ENCODE measurements at regions not wholly inside any gene's neighbourhood (a gene's known extent, or its start where the extent isn't known, plus 50 kb on each side); places are given as distances from the start of the nearest gene placed in this dataset.

DNA sequence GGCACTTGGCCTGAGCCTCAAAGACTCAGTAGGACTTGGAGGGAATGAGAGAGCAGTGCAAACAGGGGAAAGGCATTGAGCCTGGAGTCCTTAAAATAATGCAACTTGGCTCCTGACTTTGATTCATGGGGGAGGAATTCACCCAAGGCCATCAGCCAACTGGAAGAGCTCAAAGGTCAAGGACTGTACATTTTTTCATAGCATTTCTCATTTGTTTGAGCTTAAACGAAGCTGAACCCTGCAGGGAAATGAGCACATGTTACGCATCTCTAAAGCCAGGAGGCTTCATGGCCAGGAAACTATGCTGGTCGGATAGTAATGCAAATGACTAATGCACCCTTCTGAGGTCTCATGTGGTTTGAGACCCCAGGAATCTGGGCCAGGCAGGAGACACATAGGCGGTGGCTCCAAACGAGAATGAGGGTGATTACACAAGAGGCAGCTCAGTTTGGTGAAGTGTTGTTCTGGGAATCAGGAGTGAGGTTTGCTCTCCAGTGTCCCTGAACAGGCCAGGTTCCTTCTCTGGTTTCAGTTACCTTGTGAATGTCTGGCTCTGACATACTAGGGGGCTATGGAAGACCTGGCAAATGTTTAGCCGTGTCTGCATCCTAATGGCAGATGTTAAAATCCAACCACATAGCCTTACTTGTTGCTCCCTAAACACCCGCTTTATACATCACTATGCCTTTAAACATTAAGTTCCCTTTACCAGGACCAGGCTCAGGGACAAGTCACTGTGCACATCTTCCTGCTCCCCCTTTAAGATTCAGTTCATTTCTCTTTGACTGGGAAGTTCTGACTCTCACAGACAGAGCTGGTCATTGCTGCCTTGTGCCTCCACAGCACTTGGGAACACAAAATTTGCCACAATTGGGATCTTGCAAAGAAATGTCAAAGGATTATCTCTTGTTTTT is 503.9 kb upstream of the USP24 start:
- no peak for DNase-seq (ENCODE audit: low read depth, low spot score)

DNA sequence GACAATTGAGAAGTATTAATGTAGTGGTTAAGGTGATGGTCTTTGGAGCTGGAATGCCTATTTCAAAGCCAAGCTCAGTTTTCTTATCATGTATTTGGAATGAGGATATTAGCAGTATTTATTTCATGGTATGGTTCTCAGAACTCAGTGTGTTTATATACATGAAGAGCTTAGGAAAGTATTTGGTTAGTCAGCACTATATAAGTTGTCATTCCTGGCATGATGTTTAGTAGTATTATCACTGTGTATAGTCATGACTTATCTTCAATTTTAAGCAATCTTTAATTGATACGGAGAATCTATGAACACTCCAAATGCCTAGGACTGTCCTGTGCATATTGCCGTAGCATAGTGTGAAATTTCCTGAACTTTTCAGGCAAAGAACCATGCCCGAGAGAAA is 501.9 kb upstream of the USP24 start:
- DNase-seq (ENCODE audit: low read depth, low spot score) = no peak

DNA sequence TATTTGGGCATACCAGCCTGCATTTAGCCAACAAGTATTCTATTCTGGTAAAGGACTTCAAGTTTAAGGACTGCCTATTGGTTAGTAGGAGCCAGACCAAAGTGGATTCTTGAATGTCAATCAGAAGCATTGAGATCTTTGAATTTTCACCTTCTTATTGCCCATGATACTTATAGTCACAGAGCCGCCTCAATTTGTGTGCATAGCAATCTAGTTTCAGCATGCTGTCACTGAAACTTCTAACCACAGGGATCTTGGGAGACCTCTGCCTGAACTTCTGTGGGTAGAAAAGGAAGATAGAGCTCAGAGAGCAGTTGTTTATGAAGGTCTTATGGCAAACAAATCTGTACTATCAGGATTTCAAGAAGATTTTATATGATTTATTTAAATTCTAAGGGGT is 501.4 kb upstream of the USP24 start:
- no peak for DNase-seq (ENCODE audit: low read depth, low spot score)

DNA sequence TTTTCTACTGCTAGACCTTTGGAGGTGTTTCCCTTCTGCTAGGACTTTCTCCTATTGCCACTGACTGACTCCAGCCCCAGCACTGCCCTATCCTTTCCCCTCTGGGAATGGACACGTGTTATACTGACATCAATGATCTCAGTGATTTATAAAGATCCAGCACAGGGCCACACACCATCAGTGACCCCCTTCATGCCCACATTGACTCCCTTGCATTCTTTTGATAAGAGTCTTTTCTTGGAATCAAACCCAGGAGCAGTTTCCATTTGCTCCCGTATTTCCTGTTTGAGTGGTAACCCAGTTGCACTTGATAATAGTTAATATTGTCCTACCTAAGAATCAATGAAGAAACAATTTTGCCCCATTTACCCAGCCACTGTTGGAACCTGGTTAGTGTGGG is 501.0 kb upstream of the USP24 start:
- DNase-seq (ENCODE audit: low read depth, low spot score) = no peak

DNA sequence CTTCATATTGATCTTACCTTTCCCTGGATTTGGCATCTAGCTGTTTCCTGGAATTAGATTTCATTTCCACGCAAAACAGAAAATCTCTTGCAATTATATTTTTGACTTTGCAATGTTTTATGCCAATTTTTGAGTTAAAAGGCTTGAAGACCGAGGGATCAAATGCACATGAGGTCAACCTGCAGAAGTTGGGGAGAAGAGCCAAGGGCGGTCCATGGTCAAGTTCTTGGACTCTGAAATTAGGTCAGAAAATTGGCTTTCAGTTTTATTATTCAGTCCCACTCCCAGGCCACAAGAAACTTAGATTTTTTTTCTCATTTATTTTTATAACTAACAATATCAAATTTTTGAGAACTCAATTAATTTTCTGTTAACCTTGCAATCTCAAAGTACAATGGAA is 499.1 kb upstream of the USP24 start:
- DNase-seq (ENCODE audit: low read depth, low spot score) = no peak

DNA sequence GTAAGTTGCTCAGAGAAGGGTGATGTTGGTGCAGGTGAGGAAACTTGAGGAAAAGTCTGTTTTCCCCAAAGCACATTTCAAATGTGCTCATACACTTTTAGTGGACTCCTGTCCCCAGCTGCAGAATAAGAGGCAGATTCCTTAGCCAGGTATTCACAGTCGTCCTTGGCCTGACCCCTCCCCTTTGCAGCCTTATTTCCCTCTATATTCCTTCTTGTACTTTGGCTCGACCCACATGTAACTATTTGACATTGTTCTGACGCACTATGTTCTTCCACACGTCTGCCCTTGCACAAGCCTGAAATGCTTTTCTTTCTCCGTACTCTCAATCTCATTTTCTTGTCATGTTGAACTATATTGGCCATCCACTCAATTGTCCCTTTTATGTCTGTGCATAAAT is 498.4 kb upstream of the USP24 start:
- no peak for DNase-seq (ENCODE audit: low read depth, low spot score)

DNA sequence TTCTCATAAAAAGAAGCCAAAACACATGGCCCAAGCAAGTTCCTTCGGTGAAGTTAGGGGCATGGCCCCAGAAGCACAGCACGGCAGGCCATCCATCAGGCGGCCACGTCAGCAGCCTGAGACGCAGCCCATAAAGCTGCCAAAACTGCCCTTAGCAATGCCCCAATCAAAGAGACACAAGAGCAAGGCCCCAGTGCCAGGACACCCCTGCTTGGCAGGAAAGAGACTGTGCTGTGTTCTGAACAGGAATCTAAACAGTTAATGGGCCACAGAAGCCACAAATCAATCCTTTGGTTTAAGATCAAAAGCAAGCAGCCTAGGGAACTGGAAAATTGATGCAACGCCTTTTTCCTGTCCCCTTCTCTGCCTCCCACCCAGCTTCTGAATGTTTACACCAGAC is 497.0 kb upstream of the USP24 start:
- no peak for DNase-seq (ENCODE audit: low read depth, low spot score)

DNA sequence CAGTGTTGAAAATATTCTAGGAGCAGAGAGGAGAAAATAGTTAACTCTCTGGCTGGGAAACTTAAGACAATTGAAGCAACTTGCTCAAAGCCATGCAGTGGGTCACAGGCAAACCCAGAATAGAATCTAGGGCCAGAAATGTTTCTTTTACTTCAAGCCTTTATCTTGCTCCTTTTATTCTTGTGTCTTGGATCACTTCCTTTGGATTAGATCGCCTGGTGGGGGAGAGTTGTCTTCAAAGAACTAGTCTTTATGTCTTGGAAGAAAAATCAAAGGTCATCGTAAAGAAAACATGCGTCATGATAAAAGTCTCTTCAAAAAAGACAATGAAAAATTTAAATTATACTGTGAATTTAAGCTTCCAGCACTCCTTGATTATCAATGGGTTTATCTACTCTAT is 493.6 kb upstream of the USP24 start:
- no peak for DNase-seq (ENCODE audit: low read depth, low spot score)

DNA sequence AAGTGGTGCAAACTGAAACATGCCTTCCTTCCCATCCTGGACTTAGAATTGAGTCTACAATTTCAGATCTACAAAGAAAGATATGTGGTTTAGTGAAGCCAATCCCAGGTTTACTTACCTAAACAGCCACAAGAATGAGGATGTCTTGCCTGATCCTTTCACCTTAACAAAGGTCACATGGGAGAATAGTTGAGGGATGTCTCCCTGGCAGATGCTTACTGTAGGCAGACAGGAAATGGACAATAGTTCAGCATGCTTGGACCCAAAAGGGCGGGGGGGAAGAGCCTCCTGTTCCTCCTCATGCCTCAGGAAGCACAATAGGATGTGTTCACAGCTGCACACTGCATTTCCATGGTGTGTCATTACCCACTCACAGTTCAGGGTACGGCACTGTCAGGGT is 492.7 kb upstream of the USP24 start:
- no peak for DNase-seq (ENCODE audit: low read depth, low spot score)

DNA sequence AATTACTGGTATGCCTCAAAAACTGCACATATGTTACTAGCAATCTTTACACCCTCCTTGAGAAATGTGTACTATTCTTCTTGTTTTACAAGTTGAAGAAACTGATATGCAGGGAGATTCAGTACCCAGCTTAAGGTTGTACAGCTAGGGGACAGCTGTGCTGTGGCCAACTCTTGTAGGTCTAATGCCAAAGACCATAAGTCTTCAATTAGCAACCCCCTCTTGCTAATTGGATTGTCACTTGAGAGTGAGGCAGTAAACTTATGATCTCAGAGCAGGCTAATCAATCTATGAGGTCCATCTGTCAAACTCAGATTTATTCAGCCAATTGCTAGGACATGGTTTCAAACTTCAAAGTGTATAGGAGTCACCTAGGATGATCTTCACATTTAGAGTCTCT is 492.0 kb upstream of the USP24 start:
- DNase-seq (ENCODE audit: low read depth, low spot score) = no peak

DNA sequence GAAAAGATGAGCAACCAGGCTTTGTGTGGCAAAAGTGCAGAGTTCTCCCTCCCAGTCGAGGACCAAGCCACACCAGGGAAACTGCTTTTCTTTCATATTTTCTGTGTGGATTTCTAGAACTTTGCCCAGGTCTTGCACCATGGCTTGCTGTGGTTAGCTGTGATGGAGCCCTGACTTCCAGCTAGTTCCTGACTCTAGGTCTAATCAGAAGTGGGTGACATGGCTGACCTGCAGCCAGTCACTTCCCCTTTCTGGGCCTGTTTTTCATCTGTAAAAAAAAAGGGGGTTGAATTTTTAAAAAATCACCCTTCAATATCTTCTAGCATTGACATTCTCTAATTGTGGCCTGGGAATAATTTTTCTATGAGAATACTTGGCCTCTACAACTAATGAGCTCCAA is 491.2 kb upstream of the USP24 start:
- DNase-seq (ENCODE audit: low read depth, low spot score) = no peak

DNA sequence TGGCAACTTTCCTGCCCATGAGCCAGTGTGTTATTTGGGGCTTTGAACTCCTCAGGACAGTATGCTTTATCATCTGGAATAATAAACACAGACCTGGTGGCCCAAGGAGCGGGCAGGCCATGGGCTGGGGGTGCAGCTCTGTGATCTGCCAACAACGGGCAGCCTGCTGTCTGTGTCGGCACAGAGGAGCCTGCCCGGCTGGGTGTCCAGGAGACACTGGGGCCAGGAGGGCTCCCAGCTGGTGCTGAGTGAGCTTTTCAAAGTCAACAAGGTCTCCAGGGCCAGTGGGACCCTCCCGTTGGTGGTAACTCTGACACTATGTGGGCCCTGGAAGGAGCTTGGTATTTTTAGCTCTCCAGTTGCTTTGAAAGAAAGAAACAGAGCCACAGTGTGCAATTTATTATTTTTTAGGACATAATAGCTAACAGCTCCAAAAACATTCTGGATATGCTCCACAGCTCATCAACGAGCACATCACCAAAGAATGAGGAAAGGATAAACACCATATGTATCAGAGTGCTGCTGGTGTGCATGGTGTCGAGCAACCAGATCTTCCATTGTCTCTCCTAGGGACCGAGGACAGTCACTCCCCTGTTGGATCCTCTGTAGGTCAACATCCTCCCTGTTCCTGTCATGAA is 488.7 kb upstream of the USP24 start:
- DNase-seq (ENCODE audit: low read depth, low spot score) = no peak

DNA sequence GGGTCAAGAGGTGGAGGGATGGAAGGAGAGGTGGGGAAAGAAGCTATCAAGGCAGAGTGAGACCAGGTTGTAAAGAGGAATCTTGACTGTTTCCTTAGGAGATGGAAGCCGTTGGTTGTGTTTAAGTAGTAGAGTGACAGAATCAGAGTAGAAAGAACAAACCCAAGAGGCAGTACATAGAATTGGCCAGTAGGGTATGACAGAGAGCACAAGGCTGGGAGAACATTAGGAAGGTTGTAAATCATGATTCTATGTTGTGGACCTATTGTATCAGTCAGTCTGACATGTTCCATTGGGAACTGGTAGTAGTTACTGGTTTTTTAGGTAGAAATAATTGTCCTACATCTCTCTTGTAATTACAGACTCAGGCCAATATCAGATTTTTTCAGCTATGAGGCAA is 486.9 kb upstream of the USP24 start:
- no peak for DNase-seq (ENCODE audit: low read depth, low spot score)

DNA sequence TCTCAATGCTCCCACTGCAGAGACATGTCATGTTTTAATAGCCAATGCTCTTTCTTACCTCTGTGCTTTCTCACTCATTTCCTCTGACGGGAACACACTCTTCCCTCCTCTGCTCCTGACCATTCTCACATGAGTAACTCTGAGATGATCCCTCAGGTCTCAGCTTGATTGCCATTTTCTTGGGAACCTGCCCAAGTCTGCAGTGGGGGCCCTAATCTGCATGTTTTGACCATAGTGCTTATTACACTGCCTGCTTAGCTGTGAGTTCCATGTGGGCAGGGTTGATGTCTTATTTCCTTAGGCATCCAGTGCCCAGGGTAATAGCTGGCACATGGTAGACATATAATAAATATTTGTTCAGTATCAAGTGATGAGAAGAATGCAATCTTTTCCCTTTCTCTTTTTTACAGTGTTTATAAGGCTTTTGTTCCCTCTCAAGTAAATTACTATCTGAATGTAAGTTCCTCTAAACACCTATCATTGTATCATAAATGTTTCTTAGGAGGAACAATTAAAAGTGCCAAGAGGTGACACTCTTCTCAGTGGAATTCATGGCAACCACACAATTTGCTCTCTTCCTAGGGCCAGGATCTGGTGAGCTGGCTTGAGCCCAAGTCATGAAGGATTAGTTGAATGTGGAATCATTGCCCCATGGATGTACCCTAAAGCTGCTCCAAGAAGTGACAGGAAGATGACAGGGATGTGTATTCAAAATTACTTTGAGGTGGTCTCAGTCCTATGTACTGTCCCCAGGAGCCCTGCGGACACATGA is 485.4 kb upstream of the USP24 start:
- no peak for DNase-seq (ENCODE audit: low read depth, low spot score)

DNA sequence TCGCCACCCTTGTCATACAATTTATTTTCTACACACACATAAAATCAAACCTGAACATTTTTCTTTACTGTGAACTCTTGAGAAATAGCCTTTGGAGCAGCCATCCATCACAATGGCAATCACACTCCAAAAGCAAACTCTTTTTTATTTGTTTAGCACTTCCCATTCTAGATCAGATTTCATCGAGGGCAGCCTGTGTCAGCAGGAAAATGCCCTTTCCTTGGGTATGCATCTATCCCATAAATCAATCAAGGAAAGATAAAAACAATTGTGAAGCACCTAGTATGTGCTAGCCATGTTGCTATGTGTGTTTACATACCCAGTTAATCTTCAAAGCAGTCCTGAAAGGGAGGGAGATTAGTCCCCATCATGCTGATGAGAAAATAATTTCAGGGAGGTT is 484.1 kb upstream of the USP24 start:
- DNase-seq (ENCODE audit: low read depth, low spot score) = no peak

DNA sequence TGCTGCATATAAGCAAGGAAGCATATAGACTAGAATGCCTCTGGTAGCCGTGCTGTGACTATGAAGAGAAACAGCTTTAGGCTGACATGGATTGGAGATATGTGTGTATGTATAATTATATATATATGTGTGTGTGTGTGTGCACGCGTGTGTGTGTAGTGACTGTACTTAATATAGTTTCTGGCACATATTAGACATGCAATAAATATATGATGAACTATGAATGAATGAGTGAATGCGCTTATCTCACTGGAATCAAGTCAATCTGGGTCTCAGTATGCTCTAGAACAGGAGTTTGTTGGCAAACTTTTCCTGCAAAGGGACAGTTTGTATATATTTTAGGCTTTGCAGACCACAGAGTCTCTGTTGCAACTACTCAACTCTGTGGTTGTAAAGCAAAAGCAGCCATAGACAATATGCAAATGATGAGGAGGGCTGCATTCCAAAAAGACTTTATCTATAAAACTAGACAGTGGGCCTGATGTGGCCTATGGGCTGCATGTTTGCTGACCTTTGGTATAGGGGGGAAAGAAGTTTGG is 482.9 kb upstream of the USP24 start:
- DNase-seq (ENCODE audit: low read depth, low spot score) = no peak

DNA sequence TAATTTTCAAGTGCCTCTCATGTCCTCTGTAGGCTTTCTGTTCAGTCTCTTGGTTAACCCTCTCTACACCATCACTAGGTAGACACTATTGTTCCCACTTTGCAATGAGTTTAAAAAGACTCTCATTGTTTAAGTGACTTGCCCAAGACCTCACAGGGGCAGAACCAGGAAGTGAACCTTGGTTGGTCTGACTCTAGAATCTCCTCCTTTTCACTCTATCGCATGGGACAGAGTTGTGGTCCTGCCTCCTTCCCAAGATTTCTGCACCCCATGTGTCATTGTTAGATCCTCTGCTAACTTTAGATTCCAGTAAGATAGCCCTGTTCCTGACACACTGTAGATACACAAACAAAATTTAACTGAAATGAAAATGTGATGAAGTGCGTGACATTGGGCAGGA is 481.7 kb upstream of the USP24 start:
- no peak for DNase-seq (ENCODE audit: low read depth, low spot score)

DNA sequence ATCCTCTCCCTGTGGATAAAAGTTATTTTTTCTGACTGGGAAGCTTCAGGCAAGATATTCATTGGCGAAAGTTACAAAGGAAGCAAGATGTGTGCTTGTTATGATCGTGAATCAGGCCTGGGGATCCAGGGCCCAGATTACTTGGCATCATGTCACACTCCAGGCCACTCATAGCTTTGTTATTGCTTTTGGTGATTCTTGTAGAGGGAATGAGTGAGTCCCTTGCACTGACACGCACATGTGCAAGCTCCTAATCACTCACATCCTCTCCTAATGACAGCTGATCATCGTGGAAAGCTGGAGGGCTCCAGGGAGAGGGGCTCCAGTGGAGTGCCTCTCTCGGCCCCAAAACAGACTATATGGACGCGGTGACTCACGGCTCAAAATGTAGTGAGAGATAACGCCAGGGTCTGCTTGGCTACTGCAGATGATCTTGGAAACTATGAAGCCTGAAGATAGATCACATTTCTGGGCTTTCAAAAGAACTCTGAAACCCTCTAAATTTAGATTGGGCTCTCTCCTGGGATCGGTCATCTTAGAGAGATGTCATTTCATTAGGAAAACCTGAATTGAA is 481.1 kb upstream of the USP24 start:
- DNase-seq (ENCODE audit: low read depth, low spot score) = no peak

DNA sequence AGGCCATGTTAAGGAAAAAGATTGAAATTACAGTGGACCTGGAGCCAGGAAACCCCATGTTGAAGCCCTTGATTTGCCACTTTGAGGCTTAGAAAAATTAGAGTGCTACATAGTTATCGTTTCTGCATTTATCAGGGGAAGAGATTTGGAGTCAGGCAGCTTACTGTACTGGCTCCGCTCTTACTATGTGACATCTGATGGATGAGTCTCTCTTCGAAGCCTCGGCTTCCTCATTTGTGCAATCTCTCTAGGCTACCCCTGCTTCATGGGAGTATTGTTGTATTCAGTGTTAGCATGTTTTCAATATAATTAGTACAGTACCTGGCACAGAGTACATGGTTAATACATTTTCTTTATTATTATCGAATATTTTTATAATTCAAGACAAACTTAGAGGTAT is 480.4 kb upstream of the USP24 start:
- no peak for DNase-seq (ENCODE audit: low read depth, low spot score)

DNA sequence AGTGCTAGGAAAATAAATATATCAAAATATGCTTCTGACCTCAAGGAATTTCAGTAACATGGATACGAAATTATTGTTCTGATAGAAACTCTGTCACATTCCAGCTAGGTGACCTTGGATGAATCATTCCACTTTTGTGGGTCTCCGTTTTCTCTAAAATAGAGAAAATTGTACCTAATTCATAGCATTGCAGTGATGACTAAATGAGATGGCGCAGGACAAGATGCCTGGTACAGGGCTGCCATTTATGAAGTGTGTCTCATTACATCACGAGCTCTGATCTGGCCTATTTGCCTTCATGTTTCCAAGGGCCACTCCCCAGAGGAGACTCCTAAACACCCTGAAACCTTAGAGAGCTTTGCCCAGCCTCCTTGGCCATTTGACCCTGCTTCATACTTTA is 480.0 kb upstream of the USP24 start:
- no peak for DNase-seq (ENCODE audit: low read depth, low spot score)

DNA sequence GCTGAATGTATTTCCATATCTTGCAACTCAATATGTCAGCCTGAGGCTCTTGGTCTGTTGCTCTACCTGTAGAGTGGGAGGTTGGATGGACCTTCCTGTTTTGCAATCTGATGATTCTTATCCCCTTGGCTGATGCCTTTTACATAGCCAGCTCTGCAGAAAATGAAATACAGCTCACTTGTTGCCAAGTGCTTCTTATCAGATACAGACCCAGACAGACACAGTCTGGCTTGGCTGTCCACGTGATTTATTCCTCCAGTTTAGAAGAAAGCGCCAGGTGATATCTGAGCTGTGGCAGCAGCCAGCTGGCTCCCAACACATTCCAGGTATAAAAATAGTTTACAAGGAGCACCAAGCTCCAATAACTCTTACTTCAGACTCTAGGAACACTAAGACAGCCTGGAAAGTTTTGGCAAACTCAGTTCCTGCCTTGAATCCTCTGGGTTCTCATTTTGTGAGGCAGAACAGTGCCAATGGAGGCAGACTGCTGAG is 479.2 kb upstream of the USP24 start:
- no peak for DNase-seq (ENCODE audit: low read depth, low spot score)

DNA sequence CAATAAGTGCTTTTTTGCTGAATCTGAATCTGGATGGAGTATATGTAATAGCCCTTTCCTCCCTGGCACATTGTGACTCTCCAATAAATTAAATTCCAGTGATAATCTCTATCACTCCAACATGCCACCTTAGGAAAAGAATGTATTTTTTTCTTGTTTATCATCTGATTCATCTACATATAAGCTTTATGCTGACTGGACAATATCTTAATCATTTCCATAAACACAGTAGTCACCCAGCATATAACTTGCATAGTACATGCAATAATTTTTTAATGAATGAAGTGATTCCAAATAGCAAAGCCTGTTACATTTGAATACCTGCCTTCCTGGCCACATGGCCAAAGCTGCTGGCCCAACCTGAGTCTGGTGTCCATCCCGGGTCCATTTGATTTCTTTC is 477.6 kb upstream of the USP24 start:
- no peak for DNase-seq (ENCODE audit: low read depth, low spot score)

All from activated CD4-positive, CD25-positive, alpha-beta regulatory T cell treated with anti-CD3 and anti-CD28 coated beads, Interleukin-2, amount 50 U/mL, for 16 hours (primary cell).